Erythroblast (primary cell): ENCODE measurements at regions not wholly inside any gene's neighbourhood (a gene's known extent, or its start where the extent isn't known, plus 50 kb on each side); places are given as distances from the start of the nearest gene placed in this dataset.

Source experiments
- GATA1 ChIP-seq: IDR thresholded peaks from 2 replicates; pipeline ENCODE4 v1.6.1; 2011; ENCODE audit warnings: low read depth, mild to moderate bottlenecking, control low read depth, low read length, moderate library complexity
- POLR2A ChIP-seq: IDR thresholded peaks from 2 replicates; pipeline ENCODE4 v1.6.1; 2011; ENCODE audit warnings: mild to moderate bottlenecking, low read length

DNA sequence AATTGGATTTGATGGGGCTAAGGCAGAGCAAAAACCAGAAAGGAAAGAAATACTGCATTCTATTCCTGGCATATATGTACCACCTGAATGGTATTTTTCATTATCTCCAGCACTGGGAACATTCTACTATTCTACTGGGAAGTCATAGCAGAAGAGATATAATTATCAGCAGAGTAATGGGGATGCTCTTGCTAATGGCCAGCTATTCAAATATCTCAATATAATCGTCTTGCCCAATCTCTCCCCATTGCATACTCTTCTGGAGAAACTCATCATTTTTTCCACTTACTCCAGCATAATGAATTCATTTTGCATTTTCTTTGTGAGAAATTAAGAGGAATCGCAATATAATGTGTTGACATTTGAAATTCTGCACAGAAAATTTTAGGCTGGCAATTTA lies 1794.7 kb upstream of the PIK3C3 start:
- no peak for TF ChIP-seq POLR2A
- TF ChIP-seq GATA1: no peak
